ENCODE measurements at regions not wholly inside any gene's neighbourhood (a gene's known extent, or its start where the extent isn't known, plus 50 kb on each side); places are given as distances from the start of the nearest gene placed in this dataset.

- H3K18ac ChIP-seq (ENCODE audit: low read length): no peak overlapping the region
- H3K4me2 ChIP-seq (ENCODE audit: low read length): no peak overlapping the region
- H3K27me3 ChIP-seq (ENCODE audit: insufficient read depth, low read length, poor library complexity): no peaks in the 10 kb centered on the region
- H4K5ac ChIP-seq (ENCODE audit: low read length): no peak overlapping the region
- no peaks in the 10 kb centered on the region for H3K79me1 ChIP-seq (ENCODE audit: low read length)
- no peak overlapping the region for H3K27ac ChIP-seq (ENCODE audit: low read depth, low read length)
- no peak for DNase-seq
- H3K56ac ChIP-seq (ENCODE audit: low read length): no peak overlapping the region
- no CpG with 5 or more reads among the region's 2 CpGs for WGBS (ENCODE audit: extremely low coverage, insufficient coverage, low lambda C conversion rate)
- no peak overlapping the region for H3K4ac ChIP-seq (ENCODE audit: low read depth, low read length)
- H3K23ac ChIP-seq (ENCODE audit: low read length): no peak overlapping the region
- no peak overlapping the region for H2BK120ac ChIP-seq (ENCODE audit: low read depth, low read length)
- H2AK5ac ChIP-seq (ENCODE audit: low read length): no peak overlapping the region
- no peak overlapping the region for H4K8ac ChIP-seq (ENCODE audit: low read depth, low read length)
- H3K9ac ChIP-seq (ENCODE audit: low read length): no peak overlapping the region
- H3K4me3 ChIP-seq (ENCODE audit: low read length): no peak overlapping the region
- no peak overlapping the region for H2BK15ac ChIP-seq (replicated peaks; ENCODE audit: low read depth)
- no peaks in the 10 kb centered on the region for H3K79me2 ChIP-seq (ENCODE audit: control insufficient read depth, insufficient read depth, low read length)
- no peaks in the 10 kb centered on the region for H3K36me3 ChIP-seq (ENCODE audit: control insufficient read depth, insufficient read depth, low read length)
- H2BK5ac ChIP-seq (ENCODE audit: low read length): no peak overlapping the region
- H3K4me1 ChIP-seq (ENCODE audit: control insufficient read depth, low read depth, low read length): no peaks in the 10 kb centered on the region
These were observed 184.4 kb downstream of the PRL start for GRCh38 chr6:22112461-22112860.

GRCh38 chr6:22113026-22113766, 183.6 kb downstream of the PRL start:
- H2BK120ac ChIP-seq (ENCODE audit: low read depth, low read length): no peak overlapping the region
- no peak overlapping the region for H3K18ac ChIP-seq (ENCODE audit: low read length)
- no peak overlapping the region for H2BK15ac ChIP-seq (replicated peaks; ENCODE audit: low read depth)
- H3K56ac ChIP-seq (ENCODE audit: low read length): no peak overlapping the region
- H2BK5ac ChIP-seq (ENCODE audit: low read length): no peak overlapping the region
- H3K79me2 ChIP-seq (ENCODE audit: control insufficient read depth, insufficient read depth, low read length): no peaks in the 10 kb centered on the region
- no peak overlapping the region for H3K23ac ChIP-seq (ENCODE audit: low read length)
- H3K27me3 ChIP-seq (ENCODE audit: insufficient read depth, low read length, poor library complexity): no peaks in the 10 kb centered on the region
- H3K4ac ChIP-seq (ENCODE audit: low read depth, low read length): no peak overlapping the region
- no peak overlapping the region for H3K4me2 ChIP-seq (ENCODE audit: low read length)
- no peaks in the 10 kb centered on the region for H3K36me3 ChIP-seq (ENCODE audit: control insufficient read depth, insufficient read depth, low read length)
- H3K4me1 ChIP-seq (ENCODE audit: control insufficient read depth, low read depth, low read length): no peaks in the 10 kb centered on the region
- no peak overlapping the region for H4K8ac ChIP-seq (ENCODE audit: low read depth, low read length)
- H2AK5ac ChIP-seq (ENCODE audit: low read length): no peak overlapping the region
- H4K5ac ChIP-seq (ENCODE audit: low read length): no peak overlapping the region
- DNase-seq: no peak
- no peaks in the 10 kb centered on the region for H3K79me1 ChIP-seq (ENCODE audit: low read length)
- H3K9ac ChIP-seq (ENCODE audit: low read length): no peak overlapping the region
- no peak overlapping the region for H3K27ac ChIP-seq (ENCODE audit: low read depth, low read length)
- H3K4me3 ChIP-seq (ENCODE audit: low read length): no peak overlapping the region
- no CpG with 5 or more reads among the region's 4 CpGs for WGBS (ENCODE audit: extremely low coverage, insufficient coverage, low lambda C conversion rate)

GRCh38 chr6:22115559-22115958, 181.3 kb downstream of the PRL start:
- Histone ChIP-seq H3K79me2 (ENCODE audit: control insufficient read depth, insufficient read depth, low read length) (no peaks in the 10 kb centered on the region), H2BK120ac (ENCODE audit: low read depth, low read length) (no peak overlapping the region), H3K23ac (ENCODE audit: low read length) (no peak overlapping the region), H2AK5ac (ENCODE audit: low read length) (no peak overlapping the region), H3K4me1 (ENCODE audit: control insufficient read depth, low read depth, low read length) (no peaks in the 10 kb centered on the region), H4K8ac (ENCODE audit: low read depth, low read length) (no peak overlapping the region), H3K18ac (ENCODE audit: low read length) (no peak overlapping the region), H3K4ac (ENCODE audit: low read depth, low read length) (no peak overlapping the region), H3K27ac (ENCODE audit: low read depth, low read length) (no peak overlapping the region), H2BK5ac (ENCODE audit: low read length) (no peak overlapping the region), H3K79me1 (ENCODE audit: low read length) (no peaks in the 10 kb centered on the region), H3K56ac (ENCODE audit: low read length) (no peak overlapping the region), H3K27me3 (ENCODE audit: insufficient read depth, low read length, poor library complexity) (no peaks in the 10 kb centered on the region), H3K4me3 (ENCODE audit: low read length) (no peak overlapping the region), H3K4me2 (ENCODE audit: low read length) (no peak overlapping the region), H3K36me3 (ENCODE audit: control insufficient read depth, insufficient read depth, low read length) (no peaks in the 10 kb centered on the region), H4K5ac (ENCODE audit: low read length) (no peak overlapping the region), H2BK15ac (replicated peaks; ENCODE audit: low read depth) (no peak overlapping the region), H3K9ac (ENCODE audit: low read length) (no peak overlapping the region)
- no peak for DNase-seq
- no CpG with 5 or more reads among the region's 5 CpGs for WGBS (ENCODE audit: extremely low coverage, insufficient coverage, low lambda C conversion rate)

GRCh38 chr6:22117631-22118030, 179.2 kb downstream of the PRL start:
- no peak overlapping the region for H2AK5ac ChIP-seq (ENCODE audit: low read length)
- H3K9ac ChIP-seq (ENCODE audit: low read length): no peak overlapping the region
- no peak for DNase-seq
- no peak overlapping the region for H4K5ac ChIP-seq (ENCODE audit: low read length)
- no peak overlapping the region for H3K4me3 ChIP-seq (ENCODE audit: low read length)
- no peaks in the 10 kb centered on the region for H3K79me1 ChIP-seq (ENCODE audit: low read length)
- no peak overlapping the region for H3K27ac ChIP-seq (ENCODE audit: low read depth, low read length)
- H3K23ac ChIP-seq (ENCODE audit: low read length): no peak overlapping the region
- WGBS (ENCODE audit: extremely low coverage, insufficient coverage, low lambda C conversion rate): no CpG with 5 or more reads among the region's 2 CpGs
- H2BK120ac ChIP-seq (ENCODE audit: low read depth, low read length): no peak overlapping the region
- no peak overlapping the region for H2BK5ac ChIP-seq (ENCODE audit: low read length)
- H3K79me2 ChIP-seq (ENCODE audit: control insufficient read depth, insufficient read depth, low read length): no peaks in the 10 kb centered on the region
- H3K4me2 ChIP-seq (ENCODE audit: low read length): no peak overlapping the region
- H3K56ac ChIP-seq (ENCODE audit: low read length): no peak overlapping the region
- H4K8ac ChIP-seq (ENCODE audit: low read depth, low read length): no peak overlapping the region
- H2BK15ac ChIP-seq (replicated peaks; ENCODE audit: low read depth): no peak overlapping the region
- no peaks in the 10 kb centered on the region for H3K4me1 ChIP-seq (ENCODE audit: control insufficient read depth, low read depth, low read length)
- no peaks in the 10 kb centered on the region for H3K27me3 ChIP-seq (ENCODE audit: insufficient read depth, low read length, poor library complexity)
- no peak overlapping the region for H3K4ac ChIP-seq (ENCODE audit: low read depth, low read length)
- H3K18ac ChIP-seq (ENCODE audit: low read length): no peak overlapping the region
- no peaks in the 10 kb centered on the region for H3K36me3 ChIP-seq (ENCODE audit: control insufficient read depth, insufficient read depth, low read length)

- no peak overlapping the region for H3K9ac ChIP-seq (ENCODE audit: low read length)
- H2BK15ac ChIP-seq (replicated peaks; ENCODE audit: low read depth): no peak overlapping the region
- no peak overlapping the region for H2BK5ac ChIP-seq (ENCODE audit: low read length)
- no peak overlapping the region for H2AK5ac ChIP-seq (ENCODE audit: low read length)
- no peak overlapping the region for H3K23ac ChIP-seq (ENCODE audit: low read length)
- H3K79me1 ChIP-seq (ENCODE audit: low read length): no peaks in the 10 kb centered on the region
- H3K79me2 ChIP-seq (ENCODE audit: control insufficient read depth, insufficient read depth, low read length): no peaks in the 10 kb centered on the region
- no CpG with 5 or more reads among the region's 1 CpG for WGBS (ENCODE audit: extremely low coverage, insufficient coverage, low lambda C conversion rate)
- no peak overlapping the region for H3K56ac ChIP-seq (ENCODE audit: low read length)
- H3K36me3 ChIP-seq (ENCODE audit: control insufficient read depth, insufficient read depth, low read length): no peaks in the 10 kb centered on the region
- H3K18ac ChIP-seq (ENCODE audit: low read length): no peak overlapping the region
- no peaks in the 10 kb centered on the region for H3K27me3 ChIP-seq (ENCODE audit: insufficient read depth, low read length, poor library complexity)
- DNase-seq: no peak
- H4K8ac ChIP-seq (ENCODE audit: low read depth, low read length): no peak overlapping the region
- H3K4me2 ChIP-seq (ENCODE audit: low read length): no peak overlapping the region
- no peak overlapping the region for H3K27ac ChIP-seq (ENCODE audit: low read depth, low read length)
- no peaks in the 10 kb centered on the region for H3K4me1 ChIP-seq (ENCODE audit: control insufficient read depth, low read depth, low read length)
- no peak overlapping the region for H3K4ac ChIP-seq (ENCODE audit: low read depth, low read length)
- H3K4me3 ChIP-seq (ENCODE audit: low read length): no peak overlapping the region
- no peak overlapping the region for H2BK120ac ChIP-seq (ENCODE audit: low read depth, low read length)
- no peak overlapping the region for H4K5ac ChIP-seq (ENCODE audit: low read length)
These were observed 177.3 kb downstream of the PRL start for GRCh38 chr6:22119500-22119899.

- H4K8ac ChIP-seq (ENCODE audit: low read depth, low read length): no peak overlapping the region
- H3K4me1 ChIP-seq (ENCODE audit: control insufficient read depth, low read depth, low read length): no peaks in the 10 kb centered on the region
- no peaks in the 10 kb centered on the region for H3K79me1 ChIP-seq (ENCODE audit: low read length)
- H3K56ac ChIP-seq (ENCODE audit: low read length): no peak overlapping the region
- H3K79me2 ChIP-seq (ENCODE audit: control insufficient read depth, insufficient read depth, low read length): no peaks in the 10 kb centered on the region
- no peak overlapping the region for H3K18ac ChIP-seq (ENCODE audit: low read length)
- H2BK15ac ChIP-seq (replicated peaks; ENCODE audit: low read depth): no peak overlapping the region
- no peak overlapping the region for H3K27ac ChIP-seq (ENCODE audit: low read depth, low read length)
- H3K4me2 ChIP-seq (ENCODE audit: low read length): no peak overlapping the region
- no peaks in the 10 kb centered on the region for H3K27me3 ChIP-seq (ENCODE audit: insufficient read depth, low read length, poor library complexity)
- no peak overlapping the region for H2AK5ac ChIP-seq (ENCODE audit: low read length)
- no peak overlapping the region for H3K4ac ChIP-seq (ENCODE audit: low read depth, low read length)
- H3K4me3 ChIP-seq (ENCODE audit: low read length): no peak overlapping the region
- H3K23ac ChIP-seq (ENCODE audit: low read length): no peak overlapping the region
- no peak overlapping the region for H2BK120ac ChIP-seq (ENCODE audit: low read depth, low read length)
- no peak for DNase-seq
- no peaks in the 10 kb centered on the region for H3K36me3 ChIP-seq (ENCODE audit: control insufficient read depth, insufficient read depth, low read length)
- H2BK5ac ChIP-seq (ENCODE audit: low read length): no peak overlapping the region
- no peak overlapping the region for H4K5ac ChIP-seq (ENCODE audit: low read length)
- no CpG with 5 or more reads among the region's 2 CpGs for WGBS (ENCODE audit: extremely low coverage, insufficient coverage, low lambda C conversion rate)
- no peak overlapping the region for H3K9ac ChIP-seq (ENCODE audit: low read length)
These were observed 172.1 kb downstream of the PRL start for GRCh38 chr6:22124756-22125155.

Data from mesendoderm (in vitro differentiated cells).